Coronary artery (tissue), 2 donors: ENCODE measurements at regions not wholly inside any gene's neighbourhood (a gene's known extent, or its start where the extent isn't known, plus 50 kb on each side); places are given as distances from the start of the nearest gene placed in this dataset.

ENCODE experiments used
- DNase-seq: peaks from one replicate; pipeline ENCODE4 v3.0.0-alpha.2; 2017; ENCODE audit warnings: low spot score
- H3K27ac ChIP-seq, 2 donors: fragments of 200-600 bp; sonication (generic); one replicate each; pipeline ENCODE4 v1.5.1; 2016 to 2019
- H3K4me3 ChIP-seq: fragments of 200-600 bp; sonication (generic); 2 replicates; pipeline ENCODE4 v1.5.1; 2016; ENCODE audit warnings: mild to moderate bottlenecking, moderate library complexity
- TF ChIP-seq, protein P1 (sequence below): fragments of 200-600 bp; sonication (generic); IDR thresholded peaks from one replicate; pipeline ENCODE4 v1.5.1; 2019; ENCODE audit warnings: antibody characterized with exemption

DNA sequence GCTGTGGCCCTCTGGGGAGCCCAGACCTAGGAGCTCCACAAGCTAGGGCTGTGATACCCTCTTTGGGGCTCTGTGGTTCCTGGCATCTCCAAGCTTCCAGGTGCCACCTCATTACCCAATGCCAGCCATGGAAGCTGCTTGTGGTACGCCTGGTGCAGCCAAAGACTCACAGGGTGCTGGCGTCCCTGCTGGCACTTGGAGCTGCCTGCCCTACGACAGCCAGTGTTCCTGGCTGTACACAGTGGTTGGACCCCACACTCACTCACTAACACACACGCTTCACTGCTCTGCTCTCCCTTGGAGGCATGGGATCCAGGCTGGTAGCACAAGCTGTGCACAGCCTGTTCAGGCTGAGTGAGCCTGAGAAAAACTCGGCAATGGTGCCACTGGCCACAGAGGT lies 894.1 kb upstream of the PHF14 start:
- H3K27ac ChIP-seq: no peak overlapping the region
- H3K4me3 ChIP-seq: no peak overlapping the region
- no peak for DNase-seq
- TF ChIP-seq, protein P1, sequence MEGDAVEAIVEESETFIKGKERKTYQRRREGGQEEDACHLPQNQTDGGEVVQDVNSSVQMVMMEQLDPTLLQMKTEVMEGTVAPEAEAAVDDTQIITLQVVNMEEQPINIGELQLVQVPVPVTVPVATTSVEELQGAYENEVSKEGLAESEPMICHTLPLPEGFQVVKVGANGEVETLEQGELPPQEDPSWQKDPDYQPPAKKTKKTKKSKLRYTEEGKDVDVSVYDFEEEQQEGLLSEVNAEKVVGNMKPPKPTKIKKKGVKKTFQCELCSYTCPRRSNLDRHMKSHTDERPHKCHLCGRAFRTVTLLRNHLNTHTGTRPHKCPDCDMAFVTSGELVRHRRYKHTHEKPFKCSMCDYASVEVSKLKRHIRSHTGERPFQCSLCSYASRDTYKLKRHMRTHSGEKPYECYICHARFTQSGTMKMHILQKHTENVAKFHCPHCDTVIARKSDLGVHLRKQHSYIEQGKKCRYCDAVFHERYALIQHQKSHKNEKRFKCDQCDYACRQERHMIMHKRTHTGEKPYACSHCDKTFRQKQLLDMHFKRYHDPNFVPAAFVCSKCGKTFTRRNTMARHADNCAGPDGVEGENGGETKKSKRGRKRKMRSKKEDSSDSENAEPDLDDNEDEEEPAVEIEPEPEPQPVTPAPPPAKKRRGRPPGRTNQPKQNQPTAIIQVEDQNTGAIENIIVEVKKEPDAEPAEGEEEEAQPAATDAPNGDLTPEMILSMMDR: no peak

DNA sequence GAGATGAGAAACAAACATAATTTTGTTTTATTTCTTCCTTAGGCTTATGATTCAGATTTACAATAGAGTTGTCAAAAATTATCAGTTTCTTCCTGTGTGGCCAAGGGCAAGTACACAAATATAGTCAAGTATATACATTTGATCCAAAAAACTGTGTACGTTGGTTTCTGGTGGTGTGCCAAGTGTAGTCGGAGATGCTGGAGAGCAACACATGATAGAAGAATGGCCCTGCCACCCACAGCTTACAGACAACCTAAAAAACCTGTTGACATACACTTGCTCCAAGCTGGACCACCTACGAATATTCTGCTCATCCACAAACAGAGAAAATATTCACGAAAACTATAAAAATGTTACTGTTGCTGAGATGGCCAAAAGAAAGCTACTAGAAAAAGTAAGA lies 890.8 kb upstream of the PHF14 start:
- Histone ChIP-seq H3K4me3 (no peak overlapping the region), H3K27ac (no peak overlapping the region)
- DNase-seq: no peak
- TF ChIP-seq, protein P1: no peak

DNA sequence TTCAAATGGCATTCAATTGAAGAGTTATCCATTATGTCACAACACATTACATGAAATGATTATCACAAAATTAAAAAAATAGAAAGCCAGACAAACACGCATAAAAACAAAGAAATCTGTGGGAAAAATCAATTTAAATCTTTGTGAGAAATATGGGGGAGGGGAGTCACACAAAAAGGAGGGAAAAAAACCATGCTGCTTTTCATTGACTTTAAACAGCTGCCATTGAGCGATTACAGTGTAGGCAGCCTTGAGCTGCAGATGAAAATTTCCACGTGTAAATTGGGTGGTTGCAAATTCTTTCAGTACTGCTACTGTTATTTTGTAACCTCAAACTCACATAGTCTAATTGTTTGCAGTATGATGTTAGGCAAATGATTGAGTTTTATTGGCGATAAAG lies 889.9 kb upstream of the PHF14 start:
- TF ChIP-seq, protein P1: no peak
- no peak for DNase-seq
- H3K27ac ChIP-seq: no peak overlapping the region
- H3K4me3 ChIP-seq: no peak overlapping the region

DNA sequence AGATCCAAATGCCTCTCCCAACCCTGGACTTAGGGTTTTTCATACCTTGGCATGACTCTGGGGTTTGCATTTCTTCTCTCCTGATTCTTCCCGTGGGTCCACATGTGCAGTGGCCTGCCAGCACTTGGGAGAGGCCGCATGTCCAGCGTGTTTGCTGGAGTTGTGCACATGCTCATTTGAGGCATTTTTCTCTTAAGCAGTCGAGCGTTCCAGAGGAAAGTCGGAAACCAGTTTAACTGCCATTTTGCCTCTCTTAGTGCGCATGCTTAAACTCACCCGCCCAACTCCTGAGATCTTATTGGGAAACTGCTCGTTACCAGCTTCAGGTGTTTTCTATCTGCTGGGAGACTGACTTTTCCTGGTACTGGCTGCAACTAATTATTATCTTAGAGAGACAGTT lies 888.4 kb upstream of the PHF14 start:
- no peak for DNase-seq
- H3K4me3 ChIP-seq: no peak overlapping the region
- no peak overlapping the region for H3K27ac ChIP-seq
- TF ChIP-seq, protein P1: no peak

DNA sequence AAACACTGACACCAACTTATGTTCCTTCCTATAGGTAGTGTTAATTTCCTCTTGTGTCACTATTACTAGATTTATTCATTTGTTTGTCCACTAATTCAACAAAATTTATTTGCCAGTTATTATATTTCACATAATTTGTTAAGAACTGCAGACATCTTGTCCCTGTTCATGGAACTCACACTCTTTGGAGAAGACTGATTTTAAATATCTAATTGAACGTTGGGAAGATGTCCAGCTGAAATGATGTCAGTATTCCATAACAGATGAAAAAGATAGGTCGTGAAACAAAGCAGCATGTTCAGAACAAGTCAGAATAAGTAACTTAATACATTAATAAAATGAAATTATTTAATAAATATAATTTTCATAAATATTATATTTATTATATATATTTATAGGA lies 873.1 kb upstream of the PHF14 start:
- Histone ChIP-seq H3K4me3 (no peak overlapping the region), H3K27ac (no peak overlapping the region)
- DNase-seq: no peak
- TF ChIP-seq, protein P1: no peak

DNA sequence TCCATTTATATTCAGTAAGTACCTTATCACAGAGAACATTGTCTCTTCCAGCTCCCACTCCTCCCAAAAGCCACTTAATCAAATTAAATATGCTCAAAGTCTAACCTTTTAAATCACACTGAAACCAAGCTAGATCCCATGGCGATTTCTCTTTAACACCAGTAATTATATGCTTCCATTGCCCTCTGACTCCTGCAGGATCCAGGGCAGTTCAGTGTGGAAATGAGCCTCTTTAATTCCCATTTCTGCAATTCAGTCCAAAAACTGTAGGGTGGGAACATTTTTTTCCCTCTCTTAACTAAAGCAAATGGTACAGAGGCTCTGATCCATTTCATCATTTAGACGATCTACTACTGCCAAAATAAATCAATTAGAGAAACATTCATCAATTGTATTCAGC lies 872.3 kb upstream of the PHF14 start:
- TF ChIP-seq, protein P1: no peak
- DNase-seq: no peak
- no peak overlapping the region for H3K27ac ChIP-seq
- no peak overlapping the region for H3K4me3 ChIP-seq

DNA sequence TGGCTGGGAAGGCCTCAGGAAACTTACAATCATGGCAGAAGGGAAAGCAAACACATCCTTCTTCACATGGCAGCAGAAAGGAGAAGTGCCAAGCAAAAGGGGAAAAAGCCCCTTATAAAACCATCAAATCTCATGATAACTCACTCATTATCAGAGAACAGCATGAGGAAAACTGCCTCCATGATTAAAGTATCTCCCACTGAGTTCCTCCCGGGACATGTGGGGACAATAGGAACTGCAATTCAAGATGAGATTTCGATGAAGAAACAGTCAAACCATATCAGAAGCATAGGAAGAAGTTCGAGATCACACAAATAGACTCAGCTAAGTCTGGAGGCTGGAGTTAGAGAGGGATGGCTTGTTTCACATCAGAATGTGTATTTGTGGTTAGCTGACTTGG lies 869.4 kb upstream of the PHF14 start:
- Histone ChIP-seq H3K27ac (no peak overlapping the region), H3K4me3 (no peak overlapping the region)
- TF ChIP-seq, protein P1: no peak
- DNase-seq: no peak
